HFF-Myc (cell line): ENCODE measurements at regions not wholly inside any gene's neighbourhood (a gene's known extent, or its start where the extent isn't known, plus 50 kb on each side); places are given as distances from the start of the nearest gene placed in this dataset.

Experiments
- DNase-seq: peaks from one replicate; pipeline ENCODE4 v3.0.0-alpha.2; 2011; ENCODE audit warnings: low read depth; ENCODE audit errors: extremely low read depth
- H3K4me3 ChIP-seq: replicated peaks from 2 replicates; pipeline ENCODE4 v1.5.1; 2011; ENCODE audit warnings: low read depth, mild to moderate bottlenecking, control low read depth, low read length
- CTCF ChIP-seq: IDR thresholded peaks from 2 replicates; pipeline ENCODE4 v1.5.1; 2012; ENCODE audit warnings: mild to moderate bottlenecking, low read depth, low read length, control low read depth; ENCODE audit errors: missing control alignments

GRCh38 chr12:69115099-69115498 is 124.3 kb upstream of the CPSF6 start:
- H3K4me3 ChIP-seq: no peak overlapping the region
- TF ChIP-seq CTCF: no peak
- DNase-seq: no peak

GRCh38 chr12:69115951-69116350 is 123.4 kb upstream of the CPSF6 start:
- TF ChIP-seq CTCF: no peak

GRCh38 chr12:69117566-69118266 is 121.7 kb upstream of the CPSF6 start:
- H3K4me3 ChIP-seq: no peak overlapping the region
- TF ChIP-seq CTCF: no peak
- no peak for DNase-seq

More at GRCh38 chr12:69115951-69116350, 123.4 kb upstream of the CPSF6 start:
- H3K4me3 ChIP-seq: no peak overlapping the region
- DNase-seq: no peak

- TF ChIP-seq CTCF: no peak
- no peak for DNase-seq
- H3K4me3 ChIP-seq: no peak overlapping the region
Observed at GRCh38 chr12:69118516-69118915, 120.9 kb upstream of the CPSF6 start.

- no peak overlapping the region for H3K4me3 ChIP-seq
- TF ChIP-seq CTCF: no peak
- no peak for DNase-seq
Observed at GRCh38 chr12:69119770-69120169, 119.6 kb upstream of the CPSF6 start.

GRCh38 chr12:69120354-69120753 is 119.0 kb upstream of the CPSF6 start:
- TF ChIP-seq CTCF: no peak
- no peak for DNase-seq
- H3K4me3 ChIP-seq: no peak overlapping the region

- DNase-seq: no peak
- no peak overlapping the region for H3K4me3 ChIP-seq
- TF ChIP-seq CTCF: no peak
Observed at GRCh38 chr12:69123311-69123710, 116.1 kb upstream of the CPSF6 start.
